HL-60/S4 treated with retinoic acid at 250 ng/mL for 4 days and 3 days (cell line): ENCODE measurements at regions not wholly inside any gene's neighbourhood (a gene's known extent, or its start where the extent isn't known, plus 50 kb on each side); places are given as distances from the start of the nearest gene placed in this dataset.

Source experiments
- in situ Hi-C: fragments of 300-500 bp; cut with MboI; formaldehyde crosslinking; loops from 2 replicates; pipeline ENCODE4 v1.7.0; 2022; ENCODE audit warnings: low sequenced_read_pairs

- in situ Hi-C loops = no loop called here
These were observed 381.4 kb downstream of the GADD45G start for GRCh38 chr9:89986190-89986589.

GRCh38 chr9:89988458-89988857 is 383.6 kb downstream of the GADD45G start:
- in situ Hi-C loops = no loop called here

GRCh38 chr9:89991204-89991790 is 386.5 kb downstream of the GADD45G start:
- in situ Hi-C loops = no loop called here

GRCh38 chr9:89992326-89993198 is 387.8 kb downstream of the GADD45G start:
- in situ Hi-C loops = no loop called here

GRCh38 chr9:89993678-89994630 is 389.1 kb downstream of the GADD45G start:
- in situ Hi-C loops = no loop called here

- in situ Hi-C loops = no loop called here
These were observed 390.3 kb downstream of the GADD45G start for GRCh38 chr9:89994988-89995613.

GRCh38 chr9:89996116-89996515 is 391.3 kb downstream of the GADD45G start:
- in situ Hi-C loops = no loop called here

GRCh38 chr9:89996773-89997172 is 392.0 kb downstream of the GADD45G start:
- in situ Hi-C loops = no loop called here

- in situ Hi-C loops = no loop called here
These were observed 393.8 kb downstream of the GADD45G start for GRCh38 chr9:89998633-89999032.

GRCh38 chr9:89999176-89999533 is 394.3 kb downstream of the GADD45G start:
- in situ Hi-C loops = no loop called here

- in situ Hi-C loops = no loop called here
These were observed 394.9 kb downstream of the GADD45G start for GRCh38 chr9:89999534-90000370.

GRCh38 chr9:90000925-90001324 is 396.1 kb downstream of the GADD45G start:
- in situ Hi-C loops = no loop called here

- in situ Hi-C loops = no loop called here
These were observed 396.9 kb downstream of the GADD45G start for GRCh38 chr9:90001747-90002146.

GRCh38 chr9:90002397-90003271 is 397.8 kb downstream of the GADD45G start:
- in situ Hi-C loops = no loop called here

GRCh38 chr9:90005388-90005787 is 400.6 kb downstream of the GADD45G start:
- in situ Hi-C loops = no loop called here

- in situ Hi-C loops = no loop called here
These were observed 403.0 kb downstream of the GADD45G start for GRCh38 chr9:90007516-90008440.

GRCh38 chr9:90009447-90009846 is 404.6 kb downstream of the GADD45G start:
- in situ Hi-C loops = no loop called here

GRCh38 chr9:90010793-90011192 is 406.0 kb downstream of the GADD45G start:
- in situ Hi-C loops = no loop called here
